ENCODE measurements at regions not wholly inside any gene's neighbourhood (a gene's known extent, or its start where the extent isn't known, plus 50 kb on each side); places are given as distances from the start of the nearest gene placed in this dataset.
"Not testable (repeated sequence)": the region's sequence is repeated elsewhere in the genome, so short reads cannot be mapped to it uniquely, and the experiment has no call there.

DNA sequence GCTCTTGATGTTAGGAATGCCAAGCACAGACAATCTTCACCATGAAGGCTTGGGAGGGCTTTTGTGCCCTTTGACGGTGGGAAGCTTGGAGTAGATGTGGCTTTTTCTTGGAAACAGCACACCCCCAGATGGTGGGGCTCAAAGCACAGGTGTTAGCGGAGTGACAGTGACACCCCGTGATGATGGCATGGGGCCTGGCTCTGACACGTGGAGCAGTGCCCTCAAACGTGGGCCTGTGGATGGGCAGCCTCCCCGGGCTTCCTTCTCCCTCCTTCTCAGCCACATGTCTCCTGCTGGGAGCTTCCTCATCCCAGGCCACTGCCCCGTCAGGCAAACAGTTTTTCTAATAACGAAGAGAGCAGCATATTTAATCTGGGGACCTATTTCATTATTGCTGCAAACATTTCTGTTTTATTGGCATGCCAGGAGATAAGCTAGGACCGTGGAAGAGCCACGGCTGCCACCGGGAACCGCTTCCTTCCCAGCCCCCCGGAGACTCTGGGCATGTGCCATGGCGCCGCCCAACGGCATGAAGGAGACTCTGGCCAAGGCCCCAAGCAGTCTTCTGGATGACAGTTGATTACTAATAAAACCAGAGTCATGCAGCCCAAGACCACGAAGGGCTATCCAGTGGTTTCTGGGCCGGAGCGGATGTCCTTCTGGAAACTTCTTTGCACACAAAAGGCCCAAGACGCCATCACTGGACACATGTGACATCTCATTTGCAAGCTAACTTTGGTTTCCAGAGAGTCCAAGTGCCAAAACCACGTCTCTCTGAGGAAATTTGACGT is 280.3 kb upstream of the FOXF1 start:
- DNase-seq, result no peak

DNA sequence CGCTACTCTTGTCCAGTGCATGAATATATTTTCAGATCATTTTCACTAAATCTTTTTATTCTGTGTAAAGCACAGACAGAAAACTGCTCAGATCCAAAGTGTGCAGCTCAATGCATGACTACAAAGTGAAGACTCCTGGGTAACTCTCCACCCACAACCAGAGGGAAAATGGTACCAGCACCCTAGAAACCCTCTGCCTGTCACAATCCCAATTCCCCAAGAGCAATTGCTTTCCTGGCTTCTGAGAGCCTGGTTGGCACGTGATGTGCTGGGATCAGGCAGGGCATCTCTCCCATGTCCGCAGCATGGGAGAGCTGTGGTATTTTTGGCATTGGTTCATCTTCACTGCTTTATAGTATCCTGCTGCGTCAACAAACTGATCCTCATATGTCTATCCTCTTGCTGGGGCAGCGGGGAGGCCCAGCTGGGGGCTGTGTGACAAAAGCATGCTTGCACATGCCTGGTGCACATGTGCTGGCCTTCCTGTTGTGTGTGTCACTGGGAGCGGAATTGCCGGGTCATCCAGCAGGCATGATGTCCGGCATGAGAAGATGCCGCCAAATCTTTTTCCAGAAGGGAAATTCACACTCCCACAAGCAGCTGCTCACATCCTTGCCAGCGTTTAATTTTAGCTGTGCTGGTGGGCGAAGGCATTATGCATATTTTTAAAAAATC is 278.9 kb upstream of the FOXF1 start:
- no peak for DNase-seq

DNA sequence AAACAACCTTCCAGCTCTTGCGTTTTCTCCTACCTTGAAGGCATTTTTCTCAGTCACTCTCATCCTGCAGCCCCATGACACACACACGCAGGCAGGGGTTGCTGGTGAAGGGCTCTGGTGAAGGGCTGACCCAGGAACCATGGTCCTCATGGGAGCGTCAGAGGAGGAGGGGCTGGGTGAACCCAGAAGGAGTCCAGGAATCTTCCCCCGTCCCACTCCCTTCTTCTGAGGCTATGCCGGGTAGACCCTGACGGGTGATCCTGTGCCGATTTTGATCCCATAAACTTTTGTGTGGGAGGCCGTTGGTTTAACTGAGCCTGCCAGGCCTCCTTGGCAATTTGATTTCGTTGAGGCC is 278.4 kb upstream of the FOXF1 start:
- no peak for DNase-seq

DNA sequence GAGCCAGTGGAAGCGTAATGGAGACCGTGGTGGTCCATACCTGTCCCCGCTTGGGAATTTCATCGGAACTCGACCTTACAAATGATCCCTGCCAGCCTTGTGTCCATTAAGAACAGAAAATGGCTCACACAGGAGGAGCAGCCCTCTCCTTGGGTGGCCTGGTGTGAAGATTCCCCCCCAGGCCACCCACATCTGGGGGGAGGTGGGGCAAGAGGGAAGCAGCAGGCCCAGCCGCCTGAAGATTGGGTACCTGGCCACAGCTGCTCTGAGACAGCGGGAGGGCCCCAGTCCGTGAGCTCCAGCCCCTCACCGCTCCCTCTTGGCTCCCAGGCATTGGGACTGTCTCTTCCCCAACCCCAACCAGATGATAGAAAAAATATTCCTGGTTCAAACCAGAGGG is 277.8 kb upstream of the FOXF1 start:
- DNase-seq, result no peak

DNA sequence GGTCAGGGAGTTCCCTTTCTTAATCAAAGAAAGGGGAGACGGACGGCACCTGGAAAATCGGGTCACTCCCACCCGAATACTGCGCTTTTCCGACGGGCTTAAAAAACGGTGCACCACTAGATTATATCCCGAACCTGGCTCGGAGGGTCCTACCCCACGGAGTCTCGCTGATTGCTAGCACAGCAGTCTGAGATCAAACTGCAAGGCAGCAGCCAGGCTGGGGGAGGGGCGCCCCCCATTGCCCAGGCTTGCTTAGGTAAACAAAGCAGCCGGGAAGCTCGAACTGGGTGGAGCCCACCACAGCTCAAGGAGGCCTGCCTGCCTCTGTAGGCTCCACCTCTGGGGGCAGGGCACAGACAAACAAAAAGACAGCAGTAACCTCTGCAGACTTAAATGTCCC is 276.8 kb upstream of the FOXF1 start:
- DNase-seq, result not testable (repeated sequence)

DNA sequence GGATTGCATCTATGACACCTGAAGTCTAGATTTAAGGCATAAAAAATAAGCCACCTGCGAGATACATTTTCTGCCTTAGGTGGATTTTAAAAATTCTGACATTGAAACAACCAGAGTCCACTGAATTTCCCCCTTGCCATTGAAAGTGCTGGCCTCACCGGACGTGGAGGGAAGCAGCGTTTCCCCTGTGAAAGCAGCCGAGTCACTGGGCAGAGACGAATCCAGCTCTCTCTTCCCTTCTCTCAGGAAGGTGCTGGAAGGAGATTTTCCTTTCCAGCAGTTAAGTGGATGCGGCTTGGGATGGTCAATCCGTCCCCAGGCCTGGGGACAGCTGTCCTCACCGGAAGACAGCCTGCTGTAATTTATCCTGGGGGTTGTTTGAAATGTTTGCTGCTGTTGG is 270.9 kb upstream of the FOXF1 start:
- no peak for DNase-seq

DNA sequence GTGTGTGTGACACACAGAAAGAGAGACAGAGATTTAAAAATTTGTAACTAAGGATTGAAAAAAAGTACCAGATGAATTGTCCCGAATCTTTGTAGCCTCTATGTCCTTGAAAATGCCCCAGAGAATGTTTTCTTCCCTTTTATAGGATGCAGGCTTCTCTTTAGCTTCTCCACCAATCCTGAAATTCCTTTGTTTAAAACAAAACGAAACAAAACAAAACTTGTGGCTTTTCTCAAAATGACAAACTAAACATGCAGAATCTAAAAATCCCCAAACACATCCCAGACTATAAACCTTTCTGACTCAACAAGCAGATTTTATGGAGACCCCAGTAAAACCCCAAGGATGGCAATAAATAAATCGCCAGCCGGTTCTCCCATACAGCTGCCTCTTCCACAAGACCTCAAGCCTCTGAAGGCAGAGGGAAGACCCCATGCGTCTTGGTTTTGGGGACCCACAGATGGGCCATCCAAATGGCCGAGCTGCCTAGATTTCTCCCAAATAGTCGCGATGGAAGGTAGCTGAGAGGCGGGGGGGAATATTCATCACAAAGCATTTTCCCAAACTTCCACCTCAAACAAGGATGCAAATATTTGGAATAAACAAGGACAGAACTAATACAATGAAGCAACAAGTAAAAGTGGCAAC is 269.5 kb upstream of the FOXF1 start:
- peak; percentile 44 for DNase-seq

DNA sequence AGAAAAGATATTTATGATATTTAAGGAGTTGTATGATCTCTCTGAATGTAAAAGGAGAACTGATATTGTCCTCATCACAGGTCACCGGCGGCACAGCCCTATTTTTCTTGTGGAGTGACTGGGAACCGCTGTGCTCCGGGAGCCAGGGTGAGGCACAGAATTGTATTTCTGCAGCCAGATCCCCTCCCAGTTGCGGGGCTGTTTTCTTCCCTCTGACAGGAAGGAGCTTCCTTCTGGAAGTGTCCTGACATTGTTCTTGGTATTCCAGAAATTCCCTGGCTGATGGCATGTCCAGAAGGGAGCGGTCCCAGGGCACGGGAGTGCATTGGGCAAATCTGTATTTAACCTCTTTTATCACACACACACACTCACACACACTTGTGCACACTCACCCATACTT is 268.6 kb upstream of the FOXF1 start:
- DNase-seq, result no peak

DNA sequence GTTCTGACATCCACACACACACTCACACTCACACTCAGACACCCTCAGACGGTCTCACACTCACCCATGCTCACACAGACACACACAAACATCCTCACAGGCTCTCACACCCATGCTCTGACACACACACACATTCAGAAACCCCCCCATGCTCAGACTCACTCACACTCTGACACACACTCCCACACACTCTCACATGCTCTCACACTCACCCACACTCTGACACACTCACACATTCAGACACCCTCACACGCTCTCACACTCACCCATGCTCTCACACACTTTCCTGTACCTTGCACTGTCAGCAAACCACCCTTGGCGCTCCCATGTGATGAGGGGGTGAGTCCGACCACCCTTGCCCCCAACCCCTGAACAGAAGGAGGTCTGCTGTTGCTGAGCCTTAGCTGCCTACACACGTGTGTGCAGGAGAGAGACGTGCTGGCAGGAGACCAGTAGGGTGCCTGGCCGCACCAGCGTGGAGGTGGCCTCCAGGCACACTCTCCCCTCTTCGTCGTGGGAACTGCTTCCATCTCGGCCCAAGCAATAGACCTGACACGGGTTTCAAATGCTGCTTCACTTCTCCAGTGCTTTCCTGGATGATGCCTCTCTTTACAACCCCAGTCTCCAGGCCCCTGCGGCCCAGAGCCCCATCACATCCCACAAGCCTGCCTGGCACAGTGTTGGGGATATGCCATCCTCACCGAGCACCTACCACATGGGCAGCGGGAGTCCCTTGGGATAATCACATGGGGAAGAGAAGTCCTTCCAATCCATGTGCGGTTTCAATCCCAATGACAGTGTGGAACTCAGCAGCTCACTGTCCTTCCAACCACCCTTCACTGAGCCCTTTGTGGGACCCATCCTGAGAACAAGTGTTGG is 267.8 kb upstream of the FOXF1 start:
- DNase-seq, result no peak

DNA sequence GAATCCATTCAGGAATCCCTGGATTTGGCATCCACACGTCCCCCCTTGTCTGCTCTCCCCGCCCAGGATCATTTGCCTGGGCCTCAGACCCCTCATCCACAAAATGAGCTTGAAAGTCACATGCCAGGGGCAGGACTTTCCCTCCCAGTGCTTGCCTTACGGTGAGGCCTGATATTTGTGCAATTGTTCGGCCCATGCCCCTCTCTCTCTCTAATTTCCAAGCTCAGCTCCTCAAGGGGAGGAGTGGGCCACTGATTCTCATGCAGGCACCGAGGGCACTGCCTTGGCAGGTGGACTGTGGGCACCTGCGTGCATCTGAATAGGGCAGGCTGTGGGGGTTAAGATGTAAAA is 267.2 kb upstream of the FOXF1 start:
- no peak for DNase-seq

DNA sequence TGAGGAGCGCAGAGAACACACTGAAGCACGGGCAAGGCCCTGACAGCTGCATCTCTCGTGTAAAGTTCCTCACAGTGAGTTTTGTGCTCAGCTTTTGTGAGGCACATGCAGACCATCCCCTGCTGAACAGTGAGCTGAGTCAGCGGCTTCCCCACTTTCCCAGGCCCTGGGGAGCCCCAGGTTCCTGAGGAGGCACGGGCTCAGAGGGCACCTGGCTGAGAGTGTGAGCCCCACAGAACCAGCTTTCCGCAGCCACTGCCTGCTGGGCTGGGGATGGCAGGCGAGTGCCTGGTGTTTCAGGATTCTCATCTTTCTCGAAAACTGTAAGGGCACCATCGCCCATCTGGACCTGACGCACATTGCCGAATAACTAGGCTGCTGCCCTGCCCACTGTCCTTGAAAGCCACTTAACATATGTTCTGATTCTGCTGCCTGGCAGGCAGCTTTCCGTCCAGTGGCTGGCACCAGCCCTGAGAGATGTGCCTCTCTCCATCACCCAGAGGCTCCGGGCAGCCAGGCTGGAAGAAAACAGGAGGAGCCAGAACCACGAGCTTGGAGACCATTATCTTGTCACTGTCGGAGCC is 266.7 kb upstream of the FOXF1 start:
- DNase-seq, result no peak

DNA sequence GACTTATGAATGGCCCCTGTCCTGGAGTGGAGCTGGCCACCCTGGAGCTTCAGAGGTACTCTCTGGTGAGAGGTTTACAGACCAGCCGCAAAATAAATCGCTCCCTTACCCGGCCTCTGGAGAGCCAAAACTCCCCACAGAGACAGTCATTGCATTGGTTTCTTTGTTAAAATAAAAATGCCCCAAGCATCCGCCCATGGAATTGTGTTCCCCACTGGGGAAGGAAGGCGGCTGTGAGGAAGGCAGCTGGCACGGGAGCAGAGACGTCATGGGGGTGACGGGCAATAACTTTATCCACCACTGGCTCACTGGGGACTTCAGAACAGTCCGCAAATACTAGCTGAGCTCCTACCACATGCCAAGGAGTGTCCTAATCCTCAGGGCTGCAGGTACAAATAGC is 266.2 kb upstream of the FOXF1 start:
- DNase-seq, result no peak

DNA sequence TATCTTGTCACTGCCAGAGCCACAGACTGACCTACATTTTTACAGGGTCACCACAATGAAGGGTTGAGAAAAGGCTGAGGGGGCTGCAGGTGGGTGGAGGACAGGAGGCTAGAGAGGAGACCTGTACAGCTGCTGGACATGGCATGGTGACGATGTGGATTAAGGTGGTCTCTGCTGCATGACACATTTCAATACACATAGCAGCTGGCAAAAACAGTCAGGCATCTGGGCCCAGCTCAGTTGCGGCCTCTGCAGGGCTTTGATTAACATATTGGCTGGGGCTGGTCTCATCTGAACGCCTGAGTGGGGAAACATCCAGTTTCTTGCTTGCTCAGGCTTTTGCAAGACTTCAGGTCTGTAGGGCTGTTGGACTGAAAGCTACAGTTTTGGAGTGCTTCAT is 265.4 kb upstream of the FOXF1 start:
- DNase-seq, result no peak

DNA sequence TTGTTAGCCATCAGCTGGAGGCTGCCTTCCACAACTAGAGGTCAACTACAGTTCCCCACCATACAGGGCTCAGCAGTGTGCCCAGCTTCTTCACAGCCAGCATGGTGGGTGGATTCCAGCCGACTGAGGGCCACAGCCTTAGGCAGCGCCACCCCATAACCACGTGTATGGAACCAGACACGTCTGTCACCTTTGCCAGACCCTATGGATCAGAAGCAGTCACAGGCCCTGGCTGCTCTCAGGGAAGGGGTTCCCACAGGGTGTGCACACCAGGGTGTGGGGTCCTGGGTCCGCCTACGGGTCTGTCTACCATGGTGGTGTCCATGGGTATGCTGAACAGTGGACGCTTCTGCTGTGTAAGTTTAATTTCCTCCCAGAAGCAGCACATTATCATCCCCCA is 265.0 kb upstream of the FOXF1 start:
- no peak for DNase-seq

DNA sequence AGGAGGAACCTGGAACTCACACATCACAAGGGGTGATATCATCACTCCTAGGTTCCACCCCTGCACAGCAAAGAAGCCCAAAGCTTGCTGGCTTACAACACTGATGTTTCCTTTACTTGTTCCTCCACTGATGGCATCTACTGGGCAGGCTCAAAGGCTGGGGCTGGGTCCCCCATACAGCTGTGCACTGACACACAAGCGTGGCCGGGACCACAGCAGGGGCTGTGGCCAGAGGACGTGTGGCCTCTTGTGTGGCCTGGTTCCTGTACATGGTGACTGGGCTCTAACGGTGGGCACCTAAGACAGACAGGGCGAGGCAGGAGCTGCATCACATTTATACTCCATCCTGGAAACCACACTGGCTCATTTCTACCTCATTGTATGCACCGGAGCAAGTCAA is 264.4 kb upstream of the FOXF1 start:
- DNase-seq, result no peak

DNA sequence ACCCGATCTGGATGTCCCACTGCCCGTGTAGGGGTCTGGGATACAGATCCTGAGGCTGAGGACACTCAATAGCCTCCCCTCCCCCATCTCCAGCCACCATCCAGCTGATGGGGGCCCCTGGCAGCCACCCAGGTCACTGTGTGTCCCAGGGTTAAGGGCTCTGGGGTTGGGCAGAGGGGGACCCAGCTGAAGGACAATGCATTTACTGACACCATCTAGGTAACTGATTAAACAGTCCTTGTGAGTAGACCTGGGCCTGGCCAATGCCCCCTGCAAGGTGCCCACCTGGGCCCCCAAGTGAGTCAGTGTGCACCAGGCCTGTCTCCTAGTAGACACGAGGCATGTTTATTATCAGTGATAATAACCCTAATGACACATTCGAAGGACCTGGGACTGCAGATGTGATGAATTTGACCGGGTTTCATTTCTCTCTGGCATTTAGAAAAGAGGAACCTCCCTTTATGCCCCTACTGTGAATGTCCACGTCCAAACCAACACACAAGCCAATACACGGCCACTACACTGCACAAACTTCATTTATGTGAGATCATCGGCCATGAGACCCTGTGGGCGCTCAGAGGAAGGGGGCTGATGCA is 261.9 kb upstream of the FOXF1 start:
- no peak for DNase-seq

DNA sequence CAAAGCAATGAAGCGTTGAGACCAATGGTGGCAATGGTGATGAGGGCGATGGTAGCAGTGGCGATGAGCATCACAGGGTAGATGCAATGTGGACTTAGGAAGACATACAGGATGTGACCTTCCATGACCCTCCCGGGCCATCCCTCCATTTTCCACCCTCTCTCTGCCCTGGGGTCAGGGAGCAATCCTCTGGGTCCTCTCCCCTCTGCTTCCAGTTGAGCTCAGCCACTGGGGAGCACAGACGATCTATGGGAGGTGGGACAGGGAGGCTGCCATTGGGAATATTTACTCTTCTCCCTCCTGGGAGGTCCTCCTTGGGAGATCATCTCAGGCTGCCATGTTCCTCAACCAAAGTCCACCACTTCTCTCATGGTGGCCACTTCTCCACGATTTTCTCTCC is 260.7 kb upstream of the FOXF1 start:
- DNase-seq, result no peak

DNA sequence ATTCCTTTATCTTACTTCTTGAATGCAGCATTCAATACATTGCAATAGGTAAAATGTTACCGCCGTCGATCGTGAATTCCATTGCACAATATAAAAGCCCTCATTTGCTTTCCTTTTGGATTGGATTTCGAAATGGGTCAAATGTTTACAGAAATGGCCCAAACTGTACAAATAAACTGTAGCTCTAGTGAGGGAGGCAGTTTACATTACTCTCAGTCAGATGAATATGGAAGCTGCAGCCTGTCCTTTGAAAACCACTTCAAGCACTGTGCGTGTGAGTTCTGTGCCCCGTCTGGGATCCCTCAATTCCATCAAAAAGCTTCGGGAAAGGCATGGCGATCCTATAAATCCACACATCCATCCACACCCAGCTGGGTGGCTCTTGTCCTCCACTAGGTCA is 258.6 kb upstream of the FOXF1 start:
- DNase-seq, result no peak

DNA sequence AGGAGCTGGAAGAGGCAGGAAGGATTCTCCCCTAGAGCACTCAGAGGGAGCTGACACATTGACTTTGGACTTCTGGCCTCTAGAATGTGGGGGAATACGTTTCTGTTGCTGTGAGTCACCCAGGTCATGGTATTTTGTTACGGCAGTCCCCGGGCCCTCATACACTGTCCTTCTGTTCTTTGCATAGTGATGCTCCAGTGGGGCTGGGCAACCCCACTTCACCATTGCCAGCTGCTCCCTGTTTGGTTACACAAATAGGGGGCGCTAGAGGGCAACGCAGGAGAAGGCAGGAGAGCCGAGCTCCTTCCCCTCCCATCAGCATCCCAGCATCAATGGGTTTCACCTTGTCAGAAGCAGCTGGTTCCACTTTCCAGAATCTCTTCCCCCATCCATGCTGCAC is 257.7 kb upstream of the FOXF1 start:
- no peak for DNase-seq

DNA sequence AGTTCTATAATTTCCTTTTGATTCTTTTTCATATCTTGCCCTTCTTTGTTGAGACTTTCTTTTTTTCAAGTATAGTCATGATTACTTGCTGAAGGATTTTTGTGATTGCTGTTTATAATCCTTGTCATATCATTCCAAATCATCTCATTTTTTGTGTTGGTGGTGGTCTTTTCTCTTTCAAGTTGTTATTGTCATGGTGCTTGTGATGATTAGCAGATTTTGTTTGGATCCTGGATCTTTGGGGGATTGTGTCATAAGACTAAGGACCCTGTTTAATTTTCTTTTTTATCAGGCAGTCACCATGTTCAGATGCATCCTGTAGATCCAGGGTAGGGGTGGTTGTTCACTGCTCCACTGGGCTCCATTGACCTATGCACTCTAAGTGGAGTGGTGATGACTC is 254.4 kb upstream of the FOXF1 start:
- DNase-seq, result no peak

DNA sequence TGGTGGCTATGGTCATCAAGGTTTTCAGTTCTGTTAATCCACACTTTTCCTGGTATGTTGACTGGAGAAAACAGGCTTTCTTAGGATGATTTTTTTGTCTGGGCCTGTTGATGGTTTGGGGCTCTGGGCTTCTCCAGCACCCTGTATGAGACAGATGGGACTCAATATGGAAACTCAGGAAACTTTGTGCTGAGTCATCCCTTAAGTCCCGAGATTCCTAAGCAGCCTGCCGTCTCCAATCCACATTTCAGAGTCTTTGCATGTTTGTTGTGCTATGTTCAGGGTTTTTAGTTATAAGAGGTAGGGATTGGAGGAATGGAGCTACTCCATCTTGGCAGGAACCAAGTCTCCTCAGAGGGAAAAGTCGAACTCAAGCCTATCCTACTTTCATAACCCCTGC is 253.3 kb upstream of the FOXF1 start:
- DNase-seq, result no peak

DNA sequence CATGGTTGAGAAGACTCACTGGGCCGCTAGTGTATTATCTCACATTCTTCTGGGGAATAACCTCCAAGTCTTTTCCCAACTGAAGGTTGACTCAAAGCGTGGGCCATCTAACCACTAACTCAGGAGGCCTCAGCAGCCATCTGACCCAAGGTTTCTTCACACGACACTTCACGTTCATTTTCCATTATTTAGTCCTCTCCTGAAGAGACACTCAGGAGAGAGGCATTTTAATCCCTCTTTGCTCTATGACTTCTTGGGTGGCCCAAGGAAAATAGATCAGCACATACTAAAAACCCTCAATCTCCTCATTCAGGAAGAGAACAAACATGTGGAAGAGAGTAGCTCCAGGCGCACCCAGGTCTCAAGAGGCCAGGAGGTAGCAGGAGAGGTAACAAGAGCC is 252.8 kb upstream of the FOXF1 start:
- no peak for DNase-seq
